ENCODE measurements at regions not wholly inside any gene's neighbourhood (a gene's known extent, or its start where the extent isn't known, plus 50 kb on each side); places are given as distances from the start of the nearest gene placed in this dataset.

- TF ChIP-seq, protein P1, sequence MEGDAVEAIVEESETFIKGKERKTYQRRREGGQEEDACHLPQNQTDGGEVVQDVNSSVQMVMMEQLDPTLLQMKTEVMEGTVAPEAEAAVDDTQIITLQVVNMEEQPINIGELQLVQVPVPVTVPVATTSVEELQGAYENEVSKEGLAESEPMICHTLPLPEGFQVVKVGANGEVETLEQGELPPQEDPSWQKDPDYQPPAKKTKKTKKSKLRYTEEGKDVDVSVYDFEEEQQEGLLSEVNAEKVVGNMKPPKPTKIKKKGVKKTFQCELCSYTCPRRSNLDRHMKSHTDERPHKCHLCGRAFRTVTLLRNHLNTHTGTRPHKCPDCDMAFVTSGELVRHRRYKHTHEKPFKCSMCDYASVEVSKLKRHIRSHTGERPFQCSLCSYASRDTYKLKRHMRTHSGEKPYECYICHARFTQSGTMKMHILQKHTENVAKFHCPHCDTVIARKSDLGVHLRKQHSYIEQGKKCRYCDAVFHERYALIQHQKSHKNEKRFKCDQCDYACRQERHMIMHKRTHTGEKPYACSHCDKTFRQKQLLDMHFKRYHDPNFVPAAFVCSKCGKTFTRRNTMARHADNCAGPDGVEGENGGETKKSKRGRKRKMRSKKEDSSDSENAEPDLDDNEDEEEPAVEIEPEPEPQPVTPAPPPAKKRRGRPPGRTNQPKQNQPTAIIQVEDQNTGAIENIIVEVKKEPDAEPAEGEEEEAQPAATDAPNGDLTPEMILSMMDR (conservative IDR thresholded peaks at IDR 0.05; ENCODE audit: low read depth, low read length), result no peak
- no peak overlapping the region for H3K4me3 ChIP-seq (ENCODE audit: low read length)
- DNase-seq (ENCODE audit: low read depth), result no peak
Measured at GRCh38 chr5:116830079-116830478, 255.5 kb upstream of the SEMA6A start.

GRCh38 chr5:116827078-116827477 is 252.5 kb upstream of the SEMA6A start:
- DNase-seq (ENCODE audit: low read depth), result no peak
- no peak overlapping the region for H3K4me3 ChIP-seq (ENCODE audit: low read length)
- TF ChIP-seq, protein P1 (conservative IDR thresholded peaks at IDR 0.05; ENCODE audit: low read depth, low read length), result no peak

GRCh38 chr5:116825486-116825885 is 250.9 kb upstream of the SEMA6A start:
- TF ChIP-seq, protein P1 (conservative IDR thresholded peaks at IDR 0.05; ENCODE audit: low read depth, low read length), result no peak
- DNase-seq (ENCODE audit: low read depth), result no peak
- no peak overlapping the region for H3K4me3 ChIP-seq (ENCODE audit: low read length)

DNA sequence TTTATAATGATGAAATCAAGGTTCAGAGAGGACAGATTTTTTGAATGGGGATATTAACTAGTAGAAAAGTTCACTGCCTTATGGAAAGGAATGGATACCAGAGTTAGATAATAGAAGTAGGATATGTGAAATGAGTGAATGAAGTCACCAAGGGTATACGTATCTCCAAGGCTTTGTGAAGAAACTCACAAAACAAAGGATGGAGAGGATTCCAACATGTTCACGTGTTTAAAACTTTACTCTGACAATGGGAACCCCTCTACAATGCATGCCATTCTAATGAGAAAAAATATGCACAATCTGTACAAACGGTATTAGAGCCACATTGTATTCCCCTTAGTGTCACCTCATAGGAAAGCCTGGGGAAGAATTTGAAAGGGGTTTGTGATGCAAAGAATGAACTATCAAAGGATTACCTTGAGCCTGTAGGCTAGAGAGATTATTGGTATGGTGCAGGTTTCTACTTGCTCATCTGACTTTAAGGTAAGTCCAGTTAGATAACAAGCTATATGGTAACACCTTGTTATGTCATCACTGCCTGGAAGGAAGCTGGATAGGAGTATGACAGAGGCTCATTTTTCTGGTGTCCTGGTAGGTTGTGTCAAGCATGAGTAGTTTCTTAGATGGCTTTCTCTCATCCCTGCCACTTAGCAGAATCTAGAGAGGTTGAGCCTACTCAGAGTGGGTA is 250.3 kb upstream of the SEMA6A start:
- TF ChIP-seq, protein P1 (conservative IDR thresholded peaks at IDR 0.05; ENCODE audit: low read depth, low read length), result no peak
- no peak for DNase-seq (ENCODE audit: low read depth)
- no peak overlapping the region for H3K4me3 ChIP-seq (ENCODE audit: low read length)

GRCh38 chr5:116814626-116815385 is 240.2 kb upstream of the SEMA6A start:
- TF ChIP-seq, protein P1 (conservative IDR thresholded peaks at IDR 0.05; ENCODE audit: low read depth, low read length), result no peak
- H3K4me3 ChIP-seq (ENCODE audit: low read length), result no peak overlapping the region
- DNase-seq (ENCODE audit: low read depth), result no peak

GRCh38 chr5:116813906-116814305 is 239.3 kb upstream of the SEMA6A start:
- TF ChIP-seq, protein P1 (conservative IDR thresholded peaks at IDR 0.05; ENCODE audit: low read depth, low read length), result no peak
- no peak for DNase-seq (ENCODE audit: low read depth)
- no peak overlapping the region for H3K4me3 ChIP-seq (ENCODE audit: low read length)

DNA sequence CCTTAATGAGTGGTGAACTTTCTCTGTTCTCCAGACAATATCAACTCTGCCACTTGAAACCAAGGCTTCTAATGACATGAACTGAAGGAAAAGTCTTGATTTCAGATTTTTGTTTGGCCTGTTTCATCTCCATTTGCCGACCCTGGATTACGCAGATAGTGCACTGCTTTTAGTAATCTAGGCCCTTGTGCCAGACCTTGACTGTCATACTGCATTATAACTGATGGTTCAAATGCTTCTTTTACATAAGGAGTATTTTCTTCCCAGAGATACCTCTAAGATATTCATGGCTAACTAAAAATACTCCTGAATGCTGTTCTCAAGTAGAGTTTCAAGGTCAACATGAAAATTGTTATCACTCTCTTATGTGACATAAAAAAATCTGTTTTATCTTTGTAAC is 238.7 kb upstream of the SEMA6A start:
- no peak for DNase-seq (ENCODE audit: low read depth)
- TF ChIP-seq, protein P1 (conservative IDR thresholded peaks at IDR 0.05; ENCODE audit: low read depth, low read length), result no peak
- no peak overlapping the region for H3K4me3 ChIP-seq (ENCODE audit: low read length)
